H7 (cell line): ENCODE measurements at regions not wholly inside any gene's neighbourhood (a gene's known extent, or its start where the extent isn't known, plus 50 kb on each side); places are given as distances from the start of the nearest gene placed in this dataset.
A peak's percentile ranks its signal among the peaks of the same experiment; 100 is the strongest.

Experiments used
- DNase-seq: peaks from one replicate; pipeline ENCODE4 v3.0.0; 2012
- H3K27me3 ChIP-seq: 2 replicates; pipeline ENCODE4 v1.6.0; 2011; ENCODE audit warnings: mild to moderate bottlenecking, low read length; ENCODE audit not compliant: control insufficient read depth, insufficient read depth
- H3K36me3 ChIP-seq: replicated peaks from 2 replicates; pipeline ENCODE4 v1.5.1; 2011; ENCODE audit warnings: low read length; ENCODE audit not compliant: control insufficient read depth, insufficient read depth
- H3K4me3 ChIP-seq: 2 replicates; pipeline ENCODE4 v1.5.1; 2011; ENCODE audit warnings: low read depth, mild to moderate bottlenecking, control low read depth, low read length, moderate library complexity; ENCODE audit not compliant: insufficient read depth

DNA sequence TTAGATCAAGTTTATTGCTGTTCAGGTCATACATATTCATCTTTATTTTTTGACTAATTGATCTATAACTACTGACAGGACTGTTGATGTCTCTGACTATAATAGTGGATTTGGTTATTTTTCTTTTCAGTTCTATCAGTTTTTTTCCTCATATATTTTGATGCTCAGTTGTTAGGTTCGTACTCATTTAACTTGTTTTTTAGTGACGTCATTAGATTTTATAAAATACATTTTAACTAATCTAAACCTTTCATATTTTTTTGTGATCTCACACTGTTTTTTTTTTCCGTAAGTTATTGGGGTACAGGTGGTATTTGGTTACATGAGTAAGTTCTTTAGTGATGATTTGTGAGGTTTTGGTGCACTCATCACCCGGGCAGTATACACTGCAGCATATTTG, 841.2 kb upstream of the FBXO33 start:
- no peak for DNase-seq
- Histone ChIP-seq H3K36me3 (no peaks in the 10 kb centered on the region), H3K27me3 (no peaks in the 10 kb centered on the region), H3K4me3 (no peak overlapping the region)

DNA sequence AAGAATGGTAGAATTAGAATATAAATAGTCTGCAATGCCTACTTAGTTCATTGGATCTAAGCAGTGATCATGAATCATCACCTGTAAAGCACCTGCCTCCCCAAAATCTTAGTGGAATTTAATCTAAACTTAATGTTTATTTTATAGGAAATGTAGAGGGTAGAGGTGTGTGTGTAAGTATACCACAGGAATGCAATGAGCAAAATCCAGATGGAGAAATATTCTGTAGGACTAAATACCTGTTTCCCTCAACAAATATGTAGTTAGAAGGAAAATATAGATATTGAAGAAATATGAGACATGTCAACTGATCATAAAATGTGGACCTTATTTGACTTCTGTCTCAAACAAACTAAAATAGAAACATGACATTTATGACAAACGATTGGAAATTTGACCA, 839.2 kb upstream of the FBXO33 start:
- no peaks in the 10 kb centered on the region for H3K27me3 ChIP-seq
- no peaks in the 10 kb centered on the region for H3K36me3 ChIP-seq
- no peak for DNase-seq
- H3K4me3 ChIP-seq = no peak overlapping the region

DNA sequence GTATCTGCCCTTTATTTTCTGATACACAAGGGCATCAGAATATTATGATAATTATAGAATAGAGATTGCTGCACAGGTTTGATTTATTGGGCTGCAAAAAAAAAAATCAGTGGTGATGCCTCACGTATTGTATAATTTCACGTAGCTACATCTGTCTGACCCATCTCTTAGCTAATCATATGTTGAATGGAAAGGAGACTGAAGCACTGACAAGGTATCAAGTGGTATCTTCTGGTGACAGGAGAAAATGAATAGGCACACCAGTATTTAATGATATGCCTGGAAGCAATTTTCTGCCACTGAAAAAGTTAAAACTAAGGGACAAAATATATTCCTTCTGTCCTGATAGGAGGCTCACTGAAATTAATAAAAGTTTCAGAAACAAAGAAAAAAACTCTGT, 837.2 kb upstream of the FBXO33 start:
- no peaks in the 10 kb centered on the region for H3K36me3 ChIP-seq
- no peak for DNase-seq
- H3K27me3 ChIP-seq = no peaks in the 10 kb centered on the region
- no peak overlapping the region for H3K4me3 ChIP-seq

DNA sequence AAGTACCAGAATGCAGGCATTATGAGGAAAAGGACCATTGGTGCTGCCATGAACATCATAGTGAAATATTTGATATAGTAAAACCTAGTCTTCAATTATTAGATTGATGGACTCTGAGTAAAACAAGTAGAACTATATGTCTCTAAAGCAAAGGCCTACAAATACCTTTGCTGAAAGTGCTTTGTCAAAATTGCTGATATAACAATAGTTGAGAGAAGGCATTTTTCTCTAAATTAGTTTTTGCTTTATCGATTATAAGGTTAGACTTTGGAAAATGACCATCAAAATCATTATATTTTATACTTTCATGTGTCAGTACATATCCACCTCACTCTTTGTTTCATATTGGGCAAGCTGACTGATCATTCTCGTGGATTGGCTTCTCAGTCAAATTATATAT, 836.0 kb upstream of the FBXO33 start:
- H3K27me3 ChIP-seq = no peaks in the 10 kb centered on the region
- no peak for DNase-seq
- H3K4me3 ChIP-seq = no peak overlapping the region
- H3K36me3 ChIP-seq = no peaks in the 10 kb centered on the region

DNA sequence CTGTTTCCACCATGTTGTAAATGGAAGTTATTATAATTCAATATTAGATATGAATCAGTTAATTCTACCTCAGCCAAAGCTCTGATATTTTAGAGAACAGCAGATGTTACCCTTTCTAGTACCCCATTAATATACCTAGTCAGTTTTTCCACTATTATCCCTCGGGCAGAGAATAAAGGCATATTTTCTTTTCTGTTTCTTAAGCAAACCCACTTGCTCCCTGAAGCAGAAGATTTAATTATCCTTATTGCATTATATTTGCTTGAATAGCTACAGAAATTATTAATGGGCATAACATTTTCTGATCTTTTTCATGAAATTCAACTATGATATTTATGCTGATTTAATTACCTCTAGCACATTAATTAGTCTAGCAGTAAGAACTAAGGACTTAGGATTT, 832.9 kb upstream of the FBXO33 start:
- H3K4me3 ChIP-seq = no peak overlapping the region
- H3K27me3 ChIP-seq = no peaks in the 10 kb centered on the region
- no peaks in the 10 kb centered on the region for H3K36me3 ChIP-seq
- no peak for DNase-seq

DNA sequence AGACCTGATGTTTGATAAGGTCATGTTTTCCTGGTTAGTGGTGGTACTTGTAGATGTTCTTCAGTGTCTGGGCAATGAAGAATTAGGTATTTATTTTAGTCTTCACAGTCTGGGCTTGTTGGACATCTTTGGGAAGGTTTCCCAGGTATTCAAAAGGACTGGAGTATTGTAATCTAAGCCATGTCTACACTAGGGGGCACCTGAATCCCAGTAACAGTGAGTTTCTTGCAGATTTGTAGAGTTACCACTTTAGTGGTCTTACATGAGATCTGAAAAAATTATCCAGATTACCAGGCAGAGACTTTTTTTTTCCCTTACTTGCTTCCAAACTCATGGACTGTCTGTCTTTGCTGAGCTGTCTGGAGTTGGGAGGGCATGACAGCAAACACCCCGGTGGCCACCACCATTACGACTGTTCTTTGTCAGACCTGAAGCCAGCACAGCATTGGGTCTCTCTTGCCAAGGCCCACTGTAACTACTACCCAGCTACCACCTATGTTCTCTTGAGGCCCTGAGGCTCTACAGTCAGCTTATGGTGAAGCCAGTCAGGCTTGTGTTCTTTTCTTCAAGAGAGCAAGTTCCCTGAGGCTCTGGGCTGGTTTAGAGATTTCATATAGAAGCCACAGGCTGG, 820.7 kb upstream of the FBXO33 start:
- Histone ChIP-seq H3K27me3 (no peaks in the 10 kb centered on the region), H3K36me3 (no peaks in the 10 kb centered on the region), H3K4me3 (no peak overlapping the region)
- peak; percentile 1 for DNase-seq

DNA sequence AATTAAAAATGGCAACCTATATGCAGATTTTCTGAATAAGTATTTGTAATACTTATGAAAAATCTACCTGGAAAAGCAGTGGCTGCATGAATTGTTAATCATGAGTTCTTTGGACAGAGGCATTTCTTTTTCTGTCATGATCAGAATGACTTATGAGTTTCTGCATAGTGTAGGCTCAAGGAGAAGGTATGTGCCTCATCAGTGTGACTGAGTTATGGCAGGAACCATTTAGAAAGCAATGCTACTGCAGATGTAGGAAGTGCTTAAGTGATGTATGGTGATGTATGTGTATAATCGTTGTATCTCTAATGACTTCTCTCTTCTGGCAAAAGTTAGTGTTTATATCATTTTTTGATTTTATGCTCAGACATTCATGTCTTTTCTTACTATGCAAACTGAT, 816.4 kb upstream of the FBXO33 start:
- DNase-seq = no peak
- Histone ChIP-seq H3K4me3 (no peak overlapping the region), H3K27me3 (no peaks in the 10 kb centered on the region), H3K36me3 (no peaks in the 10 kb centered on the region)

DNA sequence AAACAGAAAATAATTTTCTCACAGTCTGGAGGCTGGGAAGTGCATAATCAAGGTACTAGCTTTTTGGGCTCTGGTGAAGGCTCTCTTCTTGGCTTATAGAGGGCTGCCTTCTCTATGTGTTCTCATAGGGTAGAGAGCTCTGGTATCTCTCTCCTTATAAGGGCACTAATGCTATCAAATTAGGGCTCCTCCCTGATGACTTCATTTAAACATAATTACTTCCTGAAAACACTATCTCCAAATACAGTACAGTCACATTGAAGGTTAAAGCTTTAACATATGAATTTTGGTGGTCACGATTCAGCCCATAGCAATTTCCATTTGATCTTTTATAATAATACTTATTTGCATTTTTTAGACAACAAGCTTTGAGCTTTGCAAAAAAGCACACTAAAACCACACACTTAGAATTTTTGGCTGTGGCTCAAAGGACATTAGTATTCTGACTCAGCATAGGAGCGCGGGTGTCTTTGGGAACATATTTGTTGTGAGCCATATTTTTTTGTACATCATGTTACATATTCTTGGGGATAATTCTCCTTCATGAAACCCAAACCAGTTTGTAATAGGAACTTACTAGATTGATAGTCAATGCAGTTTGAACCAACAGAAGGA, 808.1 kb upstream of the FBXO33 start:
- Histone ChIP-seq H3K27me3 (no peaks in the 10 kb centered on the region), H3K36me3 (no peaks in the 10 kb centered on the region), H3K4me3 (no peak overlapping the region)
- DNase-seq = no peak

DNA sequence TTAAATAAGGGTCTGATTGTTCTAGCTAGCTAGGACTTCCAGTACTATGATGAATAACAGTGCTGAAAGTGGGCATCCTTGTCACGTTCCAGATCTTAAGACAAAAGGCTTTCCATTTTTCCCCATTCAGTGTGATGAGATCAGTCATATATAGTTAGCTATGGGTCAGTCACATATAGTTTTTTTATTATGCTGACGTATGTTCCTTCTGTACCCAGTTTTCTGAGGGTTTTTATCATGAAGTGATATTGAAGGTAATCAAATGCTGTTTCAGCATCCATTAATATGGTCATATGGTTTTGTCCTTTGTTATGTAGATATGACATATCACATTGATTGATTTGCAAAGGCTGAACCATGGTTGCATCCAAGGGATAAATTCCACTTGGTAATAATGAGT, 800.1 kb upstream of the FBXO33 start:
- DNase-seq = no peak

DNA sequence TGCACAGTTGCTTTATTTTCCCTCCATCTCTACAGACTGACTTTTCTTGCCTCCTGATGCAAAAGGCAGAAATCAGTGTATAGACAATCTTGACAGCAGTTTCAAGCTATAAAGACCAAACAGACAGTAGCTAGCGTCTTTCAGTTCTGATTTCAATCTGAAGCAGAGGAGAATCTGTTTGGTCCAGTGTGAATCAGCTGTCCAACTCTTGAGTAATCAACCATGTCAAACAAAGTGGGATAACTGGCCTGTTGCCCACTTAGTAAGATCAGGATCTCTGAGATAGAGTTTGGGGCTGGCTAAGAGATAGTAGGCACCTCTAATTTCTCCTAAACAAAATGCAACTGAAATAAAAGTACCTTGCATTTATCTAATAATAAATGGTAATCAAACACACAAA, 797.4 kb upstream of the FBXO33 start:
- DNase-seq = no peak
- Histone ChIP-seq H3K27me3 (no peaks in the 10 kb centered on the region), H3K36me3 (no peaks in the 10 kb centered on the region), H3K4me3 (no peak overlapping the region)

More for the DNA sequence above, 800.1 kb upstream of the FBXO33 start:
- H3K4me3 ChIP-seq = no peak overlapping the region
- no peaks in the 10 kb centered on the region for H3K27me3 ChIP-seq
- no peaks in the 10 kb centered on the region for H3K36me3 ChIP-seq

DNA sequence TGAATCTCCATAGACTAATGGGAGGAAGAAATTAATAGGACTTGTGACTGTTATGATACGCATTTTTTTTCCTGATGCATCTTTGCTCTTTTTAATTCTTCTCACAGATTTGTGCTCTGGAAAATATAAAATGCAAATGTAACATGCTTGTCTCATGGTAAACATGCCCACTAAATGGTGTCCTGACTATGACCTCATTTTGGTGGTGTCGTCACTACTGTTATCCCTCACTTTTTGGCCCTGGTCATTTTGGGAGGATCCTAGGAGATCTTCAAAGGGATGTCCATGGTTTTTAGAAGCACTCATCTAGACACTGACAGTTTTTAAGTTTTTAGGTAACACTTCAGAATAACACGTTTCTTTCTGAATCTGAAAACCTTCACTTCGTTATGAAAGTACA, 790.8 kb upstream of the FBXO33 start:
- H3K4me3 ChIP-seq = no peak overlapping the region

DNA sequence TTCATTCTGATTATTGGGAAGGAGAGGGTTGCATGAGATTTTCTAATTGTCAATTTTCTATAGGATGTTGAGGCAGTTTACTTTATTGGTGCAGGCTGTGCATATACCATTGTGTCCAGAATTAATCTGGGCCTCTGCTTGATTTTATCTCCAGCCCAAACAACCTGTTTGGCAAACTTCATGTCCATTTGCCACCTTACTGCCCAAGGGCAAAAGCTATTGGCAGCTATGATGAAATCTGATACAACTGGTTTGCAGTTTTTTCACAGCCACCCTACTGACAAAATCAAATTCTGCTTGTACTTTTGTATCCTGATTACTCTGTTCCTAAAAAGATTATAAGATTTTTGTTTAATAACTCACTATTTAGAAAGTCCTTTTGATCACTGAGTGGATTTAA, 789.2 kb upstream of the FBXO33 start:
- DNase-seq = no peak
- Histone ChIP-seq H3K36me3 (no peaks in the 10 kb centered on the region), H3K27me3 (no peaks in the 10 kb centered on the region), H3K4me3 (no peak overlapping the region)

More for the DNA sequence above, 790.8 kb upstream of the FBXO33 start:
- DNase-seq = no peak
- Histone ChIP-seq H3K27me3 (no peaks in the 10 kb centered on the region), H3K36me3 (no peaks in the 10 kb centered on the region)

DNA sequence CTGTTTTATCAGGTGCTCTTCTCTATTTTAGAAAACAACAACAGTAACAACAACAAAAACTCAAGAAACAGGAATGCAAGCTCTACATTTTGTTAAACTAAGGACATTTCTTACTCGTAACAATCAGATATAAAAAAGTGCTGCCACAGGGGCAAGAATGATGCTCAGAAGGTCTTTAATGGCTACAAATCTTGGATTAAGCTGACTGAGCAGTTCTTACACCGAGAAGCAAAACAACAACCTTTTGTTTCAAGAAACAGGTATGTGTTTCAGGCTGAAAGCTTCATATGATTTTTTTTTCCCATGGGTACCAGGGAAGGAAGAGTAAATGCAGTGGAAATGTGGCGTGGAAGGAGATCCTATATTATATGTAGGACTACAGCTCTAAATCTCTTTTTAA, 786.8 kb upstream of the FBXO33 start:
- Histone ChIP-seq H3K27me3 (no peaks in the 10 kb centered on the region), H3K4me3 (no peak overlapping the region), H3K36me3 (no peaks in the 10 kb centered on the region)
- DNase-seq = no peak

DNA sequence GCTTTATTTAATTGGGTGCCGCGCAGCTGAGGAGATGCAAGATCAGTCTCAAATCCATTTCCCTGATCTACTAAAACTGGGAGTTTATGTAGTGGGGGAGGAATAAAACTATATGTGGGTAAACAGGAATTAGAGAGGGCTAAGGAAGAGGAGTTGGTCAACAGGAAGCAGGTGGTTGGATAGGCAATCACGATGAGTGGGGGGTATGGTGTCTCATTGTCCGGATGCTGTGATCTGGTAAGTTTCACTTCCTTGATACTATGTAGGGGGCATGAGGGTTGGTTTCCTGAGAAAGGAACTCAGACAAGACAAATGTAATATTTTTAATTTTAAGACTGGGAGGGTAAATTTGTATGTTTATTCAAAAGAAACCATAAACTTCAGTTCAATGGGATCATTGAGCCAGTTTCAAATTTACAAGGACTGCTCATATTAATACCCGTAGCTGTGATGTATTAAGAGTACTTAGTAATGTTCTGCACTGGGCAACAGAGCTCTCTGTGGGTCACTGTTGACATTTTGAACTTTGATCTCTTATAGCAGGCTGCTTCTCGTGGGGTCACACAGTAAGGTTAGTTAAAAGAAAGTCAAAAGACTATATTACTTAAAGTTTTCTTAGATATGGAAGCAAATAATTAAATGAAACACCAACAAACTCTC, 786.2 kb upstream of the FBXO33 start:
- Histone ChIP-seq H3K36me3 (no peaks in the 10 kb centered on the region), H3K27me3 (no peaks in the 10 kb centered on the region), H3K4me3 (no peak overlapping the region)
- no peak for DNase-seq

DNA sequence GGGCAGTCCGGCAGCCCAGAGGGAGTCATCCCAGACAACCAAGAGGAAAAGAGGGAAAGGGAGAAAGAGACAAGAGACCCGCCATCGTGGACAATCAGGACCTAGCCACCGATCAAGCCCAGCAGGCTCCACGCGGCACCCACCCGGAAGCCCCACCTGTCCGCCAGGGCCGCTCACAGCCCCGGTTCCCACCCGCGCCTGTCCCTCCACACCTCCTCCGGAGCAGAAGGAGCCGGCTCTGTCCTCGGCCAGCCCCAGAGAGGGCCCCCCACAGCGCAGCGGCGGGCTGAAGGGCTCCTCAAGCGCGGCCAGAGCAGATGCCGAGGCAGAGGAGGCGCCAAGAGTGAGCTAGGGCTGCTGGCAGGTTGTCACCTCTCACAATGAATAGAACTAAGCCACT, 784.7 kb upstream of the FBXO33 start:
- Histone ChIP-seq H3K4me3 (no peak overlapping the region), H3K36me3 (no peaks in the 10 kb centered on the region), H3K27me3 (no peaks in the 10 kb centered on the region)
- no peak for DNase-seq
